ENCODE measurements at regions not wholly inside any gene's neighbourhood (a gene's known extent, or its start where the extent isn't known, plus 50 kb on each side); places are given as distances from the start of the nearest gene placed in this dataset.
A peak's percentile ranks its signal among the peaks of the same experiment; 100 is the strongest.

- no peak for DNase-seq
These were observed 928.9 kb downstream of the TBC1D22A start for GRCh38 chr22:47691152-47691895.

GRCh38 chr22:47690586-47690985 is 928.1 kb downstream of the TBC1D22A start:
- no peak for DNase-seq

GRCh38 chr22:47690166-47690565 is 927.7 kb downstream of the TBC1D22A start:
- no peak for DNase-seq

- no peak for DNase-seq
These were observed 925.3 kb downstream of the TBC1D22A start for GRCh38 chr22:47687776-47688175.

- no peak for DNase-seq
These were observed 924.9 kb downstream of the TBC1D22A start for GRCh38 chr22:47687346-47687655.

GRCh38 chr22:47686594-47687345 is 924.3 kb downstream of the TBC1D22A start:
- no peak for DNase-seq

GRCh38 chr22:47681411-47682165 is 919.1 kb downstream of the TBC1D22A start:
- no peak for DNase-seq

- no peak for DNase-seq
These were observed 916.3 kb downstream of the TBC1D22A start for GRCh38 chr22:47678636-47679287.

GRCh38 chr22:47678048-47678447 is 915.6 kb downstream of the TBC1D22A start:
- no peak for DNase-seq

GRCh38 chr22:47676685-47677084 is 914.2 kb downstream of the TBC1D22A start:
- DNase-seq = no peak

GRCh38 chr22:47674600-47674999 is 912.1 kb downstream of the TBC1D22A start:
- DNase-seq = no peak

- DNase-seq = no peak
These were observed 911.1 kb downstream of the TBC1D22A start for GRCh38 chr22:47673557-47673956.

- no peak for DNase-seq
These were observed 910.1 kb downstream of the TBC1D22A start for GRCh38 chr22:47672526-47672925.

- no peak for DNase-seq
These were observed 902.7 kb downstream of the TBC1D22A start for GRCh38 chr22:47665151-47665550.

GRCh38 chr22:47663615-47664605 is 901.5 kb downstream of the TBC1D22A start:
- no peak for DNase-seq

- peak; percentile 61 for DNase-seq
These were observed 897.2 kb downstream of the TBC1D22A start for GRCh38 chr22:47659467-47660223.

- no peak for DNase-seq
These were observed 895.7 kb downstream of the TBC1D22A start for GRCh38 chr22:47658182-47658581.

- DNase-seq = no peak
These were observed 894.8 kb downstream of the TBC1D22A start for GRCh38 chr22:47657224-47657623.

GRCh38 chr22:47656806-47657205 is 894.4 kb downstream of the TBC1D22A start:
- DNase-seq = no peak

GRCh38 chr22:47655930-47656329 is 893.5 kb downstream of the TBC1D22A start:
- DNase-seq = no peak

GRCh38 chr22:47654922-47655491 is 892.6 kb downstream of the TBC1D22A start:
- no peak for DNase-seq
